ENCODE measurements at regions not wholly inside any gene's neighbourhood (a gene's known extent, or its start where the extent isn't known, plus 50 kb on each side); places are given as distances from the start of the nearest gene placed in this dataset.

DNA sequence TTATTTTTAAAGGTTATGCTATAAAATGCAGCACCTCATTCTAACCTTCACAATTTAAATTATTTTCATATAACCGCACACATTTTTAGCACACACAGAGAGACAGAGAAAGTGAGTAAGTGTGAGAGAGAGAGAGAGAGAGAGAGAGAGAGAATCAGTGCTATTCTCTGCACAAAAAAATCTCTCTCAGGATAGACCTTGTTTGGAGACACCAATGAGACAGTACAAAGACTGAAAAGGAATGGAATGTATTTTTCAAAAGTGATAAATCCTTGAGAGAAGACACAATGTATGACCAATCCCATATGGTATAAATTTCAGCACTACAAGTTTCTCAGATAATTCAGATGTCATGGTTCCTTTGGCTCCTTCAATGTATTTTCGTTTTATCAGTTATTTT, 132.1 kb upstream of the PCDH18 start:
- no peak for DNase-seq
- in situ Hi-C loops (cut with MboI; ENCODE audit: low pct_unique_long_range_greater_than_20kb, low sequenced_read_pairs): no loop called here

DNA sequence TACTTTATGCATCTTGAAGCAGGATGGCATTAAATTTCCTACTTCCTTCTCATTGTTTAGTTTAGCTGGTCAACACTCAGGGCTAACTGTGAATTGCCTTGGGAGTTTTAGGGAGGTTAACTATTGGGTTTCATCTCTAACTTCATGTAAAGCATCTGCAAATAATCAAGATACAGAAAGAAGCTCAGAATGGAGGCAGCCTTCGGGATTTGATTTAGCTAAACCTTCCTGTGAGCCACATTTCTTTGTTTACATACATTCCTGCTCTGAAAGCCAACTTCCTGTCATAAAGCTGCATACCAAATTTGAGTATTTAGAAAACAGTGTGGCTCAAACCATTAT, 131.7 kb upstream of the PCDH18 start:
- in situ Hi-C loops (cut with MboI; ENCODE audit: low pct_unique_long_range_greater_than_20kb, low sequenced_read_pairs): no loop called here
- no peak for DNase-seq

DNA sequence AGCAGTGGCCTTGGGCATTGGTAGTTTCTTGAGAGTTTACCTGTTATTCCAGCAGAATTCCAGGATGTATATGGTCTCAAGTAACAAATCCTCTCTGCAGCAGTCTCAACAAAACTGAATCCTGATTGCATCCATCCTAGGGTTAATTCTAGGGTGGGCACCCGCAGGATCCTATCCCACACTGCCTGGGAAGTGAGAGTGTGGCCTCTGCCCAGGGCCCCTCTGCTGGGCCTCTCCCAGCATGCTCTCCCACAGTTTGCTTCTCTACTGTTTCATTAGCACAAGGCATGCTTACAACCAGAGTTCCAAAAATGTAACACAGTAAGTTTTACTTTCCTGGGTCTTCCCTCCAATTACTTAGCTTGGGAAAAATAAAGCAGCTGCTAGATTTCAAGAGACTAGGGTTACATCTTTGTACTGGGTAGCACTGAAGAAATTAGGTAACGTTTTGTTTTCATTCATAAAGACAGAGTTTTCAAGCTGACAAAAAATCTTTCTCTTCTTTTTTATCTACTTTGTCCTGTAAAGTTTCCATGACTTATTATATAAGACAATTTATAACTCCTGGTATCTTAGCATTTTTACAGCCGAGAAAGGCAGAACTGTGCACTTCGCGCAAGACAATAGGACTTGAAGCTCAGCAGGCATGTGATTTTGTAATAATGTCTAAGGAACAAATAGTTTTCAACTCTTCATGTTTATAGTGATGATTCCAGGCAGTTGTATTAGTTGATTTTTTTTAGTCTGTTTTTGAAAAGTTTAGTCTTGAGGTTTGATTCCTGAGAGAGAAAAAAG, 131.2 kb upstream of the PCDH18 start:
- DNase-seq: no peak
- in situ Hi-C loops (cut with MboI; ENCODE audit: low pct_unique_long_range_greater_than_20kb, low sequenced_read_pairs): no loop called here

DNA sequence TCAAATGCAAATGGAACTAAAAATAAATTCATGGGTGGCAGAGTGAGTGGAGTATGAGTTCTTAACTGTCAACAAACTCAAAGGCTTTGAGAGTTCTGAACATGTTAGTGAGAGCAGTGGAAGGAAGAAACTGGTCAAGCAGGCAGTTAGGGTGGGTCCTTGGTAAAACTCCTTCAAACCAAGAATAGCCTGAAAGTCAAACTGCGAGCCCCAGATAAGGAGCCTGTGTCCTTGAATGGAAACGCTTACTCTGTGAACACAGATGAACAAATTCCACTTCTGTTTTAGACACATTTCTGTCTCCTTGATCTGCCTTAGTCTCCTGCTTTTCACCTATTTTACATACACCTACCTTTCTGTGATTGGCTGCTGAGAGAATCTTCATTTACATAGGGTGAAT, 129.4 kb upstream of the PCDH18 start:
- in situ Hi-C loops (cut with MboI; ENCODE audit: low pct_unique_long_range_greater_than_20kb, low sequenced_read_pairs): no loop called here

DNA sequence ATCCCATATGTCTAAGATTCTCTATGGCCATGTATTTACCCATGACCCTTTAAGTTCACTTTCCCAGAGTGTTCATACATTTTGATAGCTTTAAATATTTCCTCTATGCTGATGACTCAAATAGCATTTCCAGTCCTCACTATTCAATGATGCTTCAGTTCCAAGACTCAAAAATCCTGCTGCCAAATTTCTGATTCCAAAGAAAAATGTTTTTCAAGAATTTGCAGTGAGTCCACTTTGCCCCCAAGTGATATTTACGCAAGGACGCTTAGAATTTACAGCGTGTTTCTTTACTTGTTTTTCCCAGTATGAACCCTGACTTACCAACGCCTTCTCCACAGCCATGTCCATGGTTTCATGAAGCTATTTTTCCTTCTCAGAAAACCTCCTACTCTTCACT, 127.9 kb upstream of the PCDH18 start:
- DNase-seq: no peak
- in situ Hi-C loops (cut with MboI; ENCODE audit: low pct_unique_long_range_greater_than_20kb, low sequenced_read_pairs): no loop called here

More for the DNA sequence above, 129.4 kb upstream of the PCDH18 start:
- DNase-seq: no peak

DNA sequence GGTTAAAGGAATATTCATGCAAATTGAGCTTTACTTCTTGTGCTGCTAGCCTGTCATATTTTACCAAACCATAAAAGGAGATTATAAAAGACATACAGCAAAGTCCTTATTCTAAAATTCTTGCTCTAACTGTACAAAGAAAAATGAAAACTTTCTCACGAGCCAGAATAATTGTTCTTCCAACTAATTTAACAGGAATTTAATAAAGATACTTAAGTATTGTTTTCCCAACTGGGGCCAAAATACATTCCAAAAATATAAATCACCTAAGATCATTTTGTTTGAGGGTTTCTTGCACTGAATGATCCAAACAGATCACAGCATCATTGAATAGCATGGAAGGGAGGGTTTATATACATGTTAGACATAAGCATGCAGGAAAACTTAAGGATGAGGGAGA, 127.1 kb upstream of the PCDH18 start:
- in situ Hi-C loops (cut with MboI; ENCODE audit: low pct_unique_long_range_greater_than_20kb, low sequenced_read_pairs): no loop called here
- DNase-seq: no peak

DNA sequence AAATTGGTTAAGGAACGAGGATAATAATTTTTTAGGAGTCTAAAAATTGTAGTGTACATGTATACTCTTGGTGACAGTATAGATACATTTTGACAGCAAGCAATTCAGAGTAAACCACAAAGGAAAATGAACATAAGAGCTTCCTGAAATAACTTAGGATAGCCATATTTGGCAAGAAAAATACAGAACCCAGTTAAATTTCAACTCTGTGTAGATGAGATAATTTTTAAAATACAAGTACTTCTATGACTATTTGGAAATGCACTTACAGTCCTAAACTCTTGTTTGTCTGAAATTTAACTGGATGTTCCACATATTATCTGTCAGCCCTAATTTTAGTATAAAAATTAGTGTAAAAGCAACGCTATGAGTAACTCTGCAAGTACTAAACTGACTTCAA, 124.4 kb upstream of the PCDH18 start:
- in situ Hi-C loops (cut with MboI; ENCODE audit: low pct_unique_long_range_greater_than_20kb, low sequenced_read_pairs): no loop called here

DNA sequence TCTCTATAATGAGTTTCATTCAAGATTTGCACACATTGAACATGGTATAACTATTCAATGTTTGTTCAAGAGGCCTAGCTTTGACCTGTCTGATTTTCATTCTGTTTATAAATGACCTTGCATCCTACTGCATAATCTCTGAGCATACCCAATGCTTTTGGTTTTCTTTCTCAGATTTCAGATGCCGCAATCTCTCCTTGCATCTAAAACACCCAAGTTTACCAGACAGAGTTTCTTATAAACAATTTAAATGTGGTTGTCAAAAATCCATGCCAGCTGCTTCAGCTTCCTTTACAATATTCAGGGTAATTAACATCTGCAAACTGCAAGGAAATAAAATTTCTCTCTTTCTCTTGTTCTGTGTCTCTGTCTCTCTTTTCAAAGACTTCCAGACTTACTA, 123.0 kb upstream of the PCDH18 start:
- no peak for DNase-seq
- in situ Hi-C loops (cut with MboI; ENCODE audit: low pct_unique_long_range_greater_than_20kb, low sequenced_read_pairs): no loop called here

More for the DNA sequence above, 124.4 kb upstream of the PCDH18 start:
- DNase-seq: no peak

DNA sequence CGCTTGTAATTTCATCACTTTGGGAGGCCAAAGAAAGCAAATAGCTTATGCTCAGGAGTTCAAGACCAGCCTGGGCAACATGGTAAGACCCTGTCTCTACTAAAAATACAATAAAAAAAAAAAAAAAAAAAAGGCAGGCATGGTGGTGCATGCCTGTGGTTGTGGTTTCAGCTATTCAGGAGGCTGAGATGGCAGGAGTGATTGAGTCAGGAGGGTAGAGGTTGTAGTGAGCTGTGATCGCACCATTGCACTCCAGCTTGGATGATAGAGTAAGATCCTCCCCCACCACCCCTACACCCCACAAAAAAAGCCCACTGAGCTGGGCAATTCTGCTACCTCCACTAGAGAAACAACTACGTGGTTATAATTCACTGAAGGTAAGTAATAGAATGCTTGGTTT, 118.8 kb upstream of the PCDH18 start:
- in situ Hi-C loops (cut with MboI; ENCODE audit: low pct_unique_long_range_greater_than_20kb, low sequenced_read_pairs): no loop called here
- DNase-seq: no peak

DNA sequence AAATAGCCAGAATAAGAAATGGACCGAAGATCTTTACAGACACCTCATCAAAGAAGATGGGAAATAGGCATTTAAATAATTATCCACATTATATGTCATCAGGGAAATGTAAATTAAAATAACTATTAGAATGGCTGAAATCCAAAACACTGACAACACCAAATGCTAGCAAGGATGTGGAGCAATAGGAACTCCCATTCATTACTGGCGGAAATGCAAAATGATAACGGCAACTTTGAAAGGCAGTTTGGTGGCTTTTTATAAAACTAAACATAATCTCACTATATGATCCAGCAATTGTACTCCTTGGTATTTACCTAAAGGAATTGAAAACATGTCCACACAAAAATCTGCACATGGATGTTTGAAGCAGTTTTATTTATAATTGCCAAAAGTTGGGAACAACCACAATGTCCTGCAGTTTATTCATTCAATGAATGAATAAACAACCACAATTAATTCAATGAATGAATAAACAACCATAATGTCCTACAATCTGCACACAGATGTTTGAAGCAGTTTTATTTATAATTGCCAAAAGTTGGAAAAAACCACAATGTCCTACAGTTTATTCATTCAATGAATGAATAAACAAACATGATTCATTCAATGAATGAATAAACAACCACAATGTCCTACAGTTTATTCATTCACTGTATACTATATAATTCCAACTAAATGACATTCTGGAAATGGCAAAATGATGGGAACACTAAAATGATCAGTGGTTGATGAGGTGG, 117.6 kb upstream of the PCDH18 start:
- in situ Hi-C loops (cut with MboI; ENCODE audit: low pct_unique_long_range_greater_than_20kb, low sequenced_read_pairs): no loop called here
- no peak for DNase-seq

DNA sequence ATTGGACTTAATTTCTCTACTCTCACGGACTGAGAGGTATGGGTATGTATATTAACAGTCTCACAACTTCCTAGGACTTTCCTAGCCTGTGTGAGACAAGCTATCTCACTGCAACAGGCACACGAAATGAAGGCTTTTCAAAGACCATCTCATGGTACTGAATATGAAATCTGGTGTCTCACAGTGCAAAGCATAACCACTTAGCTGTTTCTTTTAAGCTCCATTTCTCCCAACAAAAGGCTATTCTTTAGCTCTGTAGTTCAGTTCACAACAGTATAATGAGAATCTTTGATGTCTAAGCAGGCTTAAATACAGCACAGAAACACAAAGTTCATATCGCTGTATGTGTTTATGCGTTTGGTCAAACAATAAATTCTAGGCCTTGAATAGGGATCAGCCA, 116.2 kb upstream of the PCDH18 start:
- in situ Hi-C loops (cut with MboI; ENCODE audit: low pct_unique_long_range_greater_than_20kb, low sequenced_read_pairs): no loop called here
- no peak for DNase-seq

DNA sequence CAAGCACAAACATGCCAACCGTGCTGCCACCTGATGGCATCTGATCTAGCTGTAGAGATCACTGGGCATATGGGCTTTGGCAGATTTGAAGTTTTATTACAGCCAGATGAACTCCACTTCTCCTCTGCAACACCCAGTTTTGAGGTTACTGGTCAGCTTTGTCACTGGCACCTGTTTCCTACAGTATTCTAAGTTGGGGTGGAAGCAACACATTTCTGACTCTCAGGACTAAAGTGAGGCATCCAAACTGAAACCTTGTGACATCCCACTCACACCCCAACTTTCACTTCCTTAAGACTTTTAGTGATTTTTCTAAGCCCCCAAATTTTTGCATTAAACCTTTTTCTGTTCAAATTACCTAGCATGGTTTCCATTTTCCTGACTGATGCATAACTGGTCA, 115.1 kb upstream of the PCDH18 start:
- no peak for DNase-seq
- in situ Hi-C loops (cut with MboI; ENCODE audit: low pct_unique_long_range_greater_than_20kb, low sequenced_read_pairs): no loop called here

DNA sequence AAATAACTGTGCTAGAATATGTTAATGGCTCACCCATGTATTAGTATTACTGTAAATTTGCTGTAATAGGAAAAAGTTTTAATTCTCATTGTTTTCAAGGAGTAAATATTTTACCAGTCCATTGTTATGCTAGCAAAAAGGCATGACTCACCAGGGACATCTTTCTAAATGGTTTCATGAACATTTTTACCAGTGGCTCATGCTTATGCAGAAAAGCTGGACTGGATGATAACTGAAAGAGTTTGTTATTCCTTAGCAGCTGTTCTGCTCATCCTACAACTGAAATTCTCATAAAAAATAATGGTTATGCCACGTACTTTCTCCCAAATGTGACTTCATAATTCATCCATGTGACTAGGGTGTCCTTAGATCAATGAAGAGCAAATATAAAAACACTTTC, 111.9 kb upstream of the PCDH18 start:
- in situ Hi-C loops (cut with MboI; ENCODE audit: low pct_unique_long_range_greater_than_20kb, low sequenced_read_pairs): no loop called here
- no peak for DNase-seq

DNA sequence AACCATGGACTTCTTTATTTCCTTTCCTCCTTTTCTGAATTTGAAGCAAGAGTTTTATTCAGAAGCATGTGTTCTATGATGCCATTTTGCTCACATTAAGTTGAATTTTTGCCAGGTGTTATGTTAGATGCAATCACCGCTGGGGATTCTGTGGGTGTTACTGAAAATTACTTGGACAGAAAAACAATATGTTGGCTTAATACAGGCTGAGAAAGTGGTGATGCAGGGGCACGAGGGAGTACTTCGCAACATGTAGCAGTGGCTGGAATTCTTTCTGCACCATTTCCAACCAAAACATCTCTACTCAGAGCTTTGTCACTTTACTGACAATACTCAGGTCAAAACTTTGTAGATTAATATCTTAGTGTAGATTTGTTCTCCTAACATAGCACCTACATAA, 109.2 kb upstream of the PCDH18 start:
- DNase-seq: no peak
- in situ Hi-C loops (cut with MboI; ENCODE audit: low pct_unique_long_range_greater_than_20kb, low sequenced_read_pairs): no loop called here

DNA sequence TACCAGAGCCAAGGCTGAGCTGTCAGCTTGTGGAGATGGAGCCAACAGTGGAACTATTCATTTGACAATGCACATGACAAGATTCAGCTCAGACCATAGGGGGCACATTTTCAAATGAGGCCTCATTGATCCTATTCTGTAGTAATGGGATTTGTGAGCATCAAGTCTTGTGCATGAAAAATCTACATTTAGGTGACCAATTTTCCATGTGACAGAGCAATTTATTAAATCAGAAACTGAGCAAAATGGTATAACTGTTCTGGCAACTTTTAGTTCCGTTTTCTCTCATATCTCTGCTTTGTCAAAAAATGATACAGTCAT, 108.5 kb upstream of the PCDH18 start:
- in situ Hi-C loops (cut with MboI; ENCODE audit: low pct_unique_long_range_greater_than_20kb, low sequenced_read_pairs): no loop called here
- no peak for DNase-seq

DNA sequence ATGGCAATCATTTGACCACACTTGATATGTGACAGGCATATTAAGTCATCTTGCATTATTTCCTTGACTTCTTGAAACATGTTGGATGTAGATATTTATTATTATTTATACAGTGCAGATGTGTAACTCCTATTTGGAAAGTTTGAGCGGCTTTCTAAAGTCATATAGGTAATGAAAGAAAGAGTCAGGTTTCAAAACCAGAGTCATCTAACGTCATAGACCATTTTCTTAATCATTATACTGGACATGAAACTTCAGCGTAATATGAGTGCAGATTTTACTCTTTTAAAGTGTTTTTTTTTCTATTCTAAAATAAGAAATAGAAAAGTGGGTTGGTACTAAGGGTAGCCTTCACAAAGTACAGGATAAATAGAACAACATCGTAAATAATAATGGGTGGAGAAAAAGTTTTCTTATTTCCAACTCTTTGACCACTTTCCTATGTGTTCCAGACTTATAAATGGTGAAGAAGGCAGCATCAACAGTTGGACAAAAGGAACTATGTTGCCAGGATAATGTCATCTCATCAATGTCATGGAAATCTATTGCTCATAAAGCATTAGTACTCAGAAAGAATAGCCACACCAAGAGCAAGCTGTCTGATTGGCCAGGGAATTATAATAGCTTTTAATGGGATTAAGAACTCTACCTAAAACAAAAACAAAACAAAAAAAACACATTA, 108.0 kb upstream of the PCDH18 start:
- in situ Hi-C loops (cut with MboI; ENCODE audit: low pct_unique_long_range_greater_than_20kb, low sequenced_read_pairs): no loop called here
- DNase-seq: no peak

DNA sequence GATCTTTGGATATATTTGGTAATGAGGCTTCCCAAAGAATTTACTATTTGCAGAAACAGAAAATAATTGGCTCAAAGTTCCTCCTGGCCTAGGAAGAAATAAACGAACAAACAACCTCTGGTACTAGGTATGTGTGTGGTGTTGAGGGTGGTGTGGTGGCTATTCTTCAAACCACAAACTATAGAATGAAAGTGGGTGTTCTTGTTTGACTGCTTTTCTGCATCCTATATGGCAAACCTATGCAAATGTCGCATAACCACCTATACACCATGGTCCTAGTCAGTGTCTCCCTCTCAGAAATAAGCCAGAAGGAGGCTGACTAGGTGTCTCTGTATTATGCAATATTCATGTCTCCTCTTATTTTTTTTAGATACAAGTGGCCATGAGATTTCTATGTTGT, 106.6 kb upstream of the PCDH18 start:
- no peak for DNase-seq
- in situ Hi-C loops (cut with MboI; ENCODE audit: low pct_unique_long_range_greater_than_20kb, low sequenced_read_pairs): no loop called here

DNA sequence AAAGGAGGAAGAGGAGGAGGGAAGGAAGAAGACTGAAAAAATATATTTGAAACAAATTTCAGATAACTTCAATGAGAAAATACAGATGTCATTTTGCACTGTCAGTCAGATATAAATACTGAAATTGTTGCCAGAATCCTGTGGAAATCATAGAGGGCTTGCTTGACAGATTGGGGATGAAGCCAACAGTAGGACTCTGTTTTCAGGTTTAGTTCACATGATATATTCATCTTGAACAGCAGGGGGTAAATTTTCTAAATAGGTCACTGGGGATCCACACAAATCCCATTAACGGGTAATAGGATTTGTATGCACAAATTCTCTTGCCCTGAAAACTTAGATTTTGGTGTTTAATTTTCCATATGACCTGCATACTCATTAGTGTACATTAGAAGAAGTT, 103.3 kb upstream of the PCDH18 start:
- in situ Hi-C loops (cut with MboI; ENCODE audit: low pct_unique_long_range_greater_than_20kb, low sequenced_read_pairs): no loop called here
- no peak for DNase-seq

DNA sequence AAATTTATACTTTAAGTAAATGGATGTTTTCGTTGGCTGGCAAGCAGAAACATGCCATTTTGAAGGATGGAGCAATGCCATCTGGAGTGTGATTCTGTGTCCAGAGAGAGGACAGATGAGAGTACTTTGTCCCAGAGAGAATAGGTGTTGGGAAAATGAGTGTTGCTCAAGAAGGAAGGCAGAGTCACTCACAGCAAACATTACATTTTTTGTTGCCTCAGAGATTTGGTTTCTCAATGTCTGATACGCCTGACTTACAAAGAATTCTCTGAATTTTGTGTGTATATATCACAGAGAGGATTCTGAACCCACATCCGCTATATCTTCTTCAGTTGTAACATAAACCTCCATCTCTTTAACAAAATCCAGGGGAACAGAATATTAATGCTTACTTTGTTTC, 102.8 kb upstream of the PCDH18 start:
- in situ Hi-C loops (cut with MboI; ENCODE audit: low pct_unique_long_range_greater_than_20kb, low sequenced_read_pairs): no loop called here
- no peak for DNase-seq

DNA sequence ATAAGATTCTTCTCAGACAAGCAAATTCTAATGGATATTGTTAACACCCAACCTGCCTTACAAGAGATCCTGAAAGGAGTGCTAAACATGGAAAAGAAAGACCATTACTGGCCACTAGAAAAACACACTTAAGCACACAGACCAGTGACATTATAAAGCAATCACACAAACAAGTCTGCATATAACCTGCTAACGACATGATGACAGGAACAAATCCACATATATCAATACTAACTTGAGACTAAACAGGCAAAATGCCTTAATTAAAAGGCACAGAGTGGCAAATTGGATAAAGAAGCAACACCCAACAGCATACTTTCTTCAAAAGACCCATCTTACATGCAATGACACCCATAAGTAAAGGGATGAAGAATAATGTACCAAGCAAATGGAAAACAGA, 100.5 kb upstream of the PCDH18 start:
- no peak for DNase-seq
- in situ Hi-C loops (cut with MboI; ENCODE audit: low pct_unique_long_range_greater_than_20kb, low sequenced_read_pairs): no loop called here

DNA sequence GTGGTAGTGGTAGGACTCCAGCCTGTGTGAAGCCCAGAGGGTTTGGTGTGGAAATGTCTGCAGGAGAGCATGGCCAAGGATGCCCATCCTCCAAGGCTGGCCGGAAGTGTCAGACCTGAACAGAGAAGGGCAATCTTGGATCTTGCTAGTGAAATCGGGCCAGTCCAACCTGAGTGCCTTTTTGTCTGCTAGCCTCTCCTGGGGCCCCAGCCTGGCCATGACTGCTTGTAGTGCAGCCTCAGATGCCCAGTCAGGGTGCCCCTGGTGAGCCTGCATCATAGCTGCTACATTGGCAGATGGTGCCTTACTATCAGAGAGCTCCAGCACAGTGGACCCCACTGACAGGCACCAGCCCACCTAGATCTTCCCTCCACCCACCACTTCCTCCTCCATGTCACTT, 99.3 kb upstream of the PCDH18 start:
- no peak for DNase-seq
- in situ Hi-C loops (cut with MboI; ENCODE audit: low pct_unique_long_range_greater_than_20kb, low sequenced_read_pairs): no loop called here

All from KBM-7 (cell line).